HCT116 (cell line): ENCODE measurements at regions not wholly inside any gene's neighbourhood (a gene's known extent, or its start where the extent isn't known, plus 50 kb on each side); places are given as distances from the start of the nearest gene placed in this dataset.

Source experiments
- ATAC-seq: fragments of 200-7000 bp; cut with Tn5 transposase; 2 replicates; pipeline ENCODE4 v1.9.1; 2020; ENCODE audit warnings: mild to moderate bottlenecking, moderate library complexity
- BruUV-seq: library from RNA; stranded (reverse); fragments of 400-500 nt; replicated peaks from 2 replicates; lab custom pipeline; 2021; lab: Mats Ljungman, UMichigan
- CTCF ChIA-PET: fragments of 300-600 bp; sonication (Branson Sonifier 250); formaldehyde crosslinking; loops from one replicate; lab custom pipeline; 2021; ENCODE audit warnings: antibody characterized with exemption; lab: Charles Lee
- POLR2A ChIA-PET: fragments of 300-600, 350-600 bp; sonication (Branson Sonifier 250); formaldehyde crosslinking; loops from one replicate; lab custom pipeline; 2021; ENCODE audit warnings: antibody characterized with exemption; lab: Charles Lee
- RAD21 ChIA-PET, 2 experiments: fragments of 300-600 bp; sonication (Branson Sonifier 250); formaldehyde crosslinking; loops; one replicate each; lab custom pipeline; 2023; ENCODE audit warnings: low total read pairs in 2 of 2; ENCODE audit not compliant: uncharacterized antibody in 2 of 2, unreplicated experiment in 2 of 2, low non-redundant PET in 1 of 2; lab: Charles Lee
- DNase-seq: peaks from one replicate; pipeline ENCODE4 v3.0.0-alpha.2; 2010; ENCODE audit warnings: low read depth, low spot score
- H2AFZ ChIP-seq: fragments of 200-600 bp; shearing (Covaris generic), sonication (generic); 2 replicates; pipeline ENCODE4 v1.6.1; 2017; ENCODE audit warnings: low read depth, mixed run types, mixed read lengths, antibody characterized with exemption, low read length; ENCODE audit not compliant: poor library complexity, severe bottlenecking
- H3K27ac ChIP-seq: 2 replicates; pipeline ENCODE4 v1.5.1; 2012; ENCODE audit warnings: low read depth, low read length
- H3K27me3 ChIP-seq: fragments of 200-600 bp; sonication (generic); 2 replicates; pipeline ENCODE4 v1.6.1; 2016; ENCODE audit warnings: mixed run types, low read length, mixed read lengths; ENCODE audit not compliant: insufficient read depth
- H3K36me3 ChIP-seq, 2 experiments: fragments of 200-500 bp in 1 of 2; fragments of 200-600 bp in 1 of 2; sonication (Bioruptor generic) in 1 of 2; sonication (generic) in 1 of 2; 2 replicates each; pipeline versions ENCODE4 v1.5.1 to v1.6.1; 2014 to 2016; ENCODE audit warnings: low read length in 2 of 2, inconsistent platforms in 1 of 2, mixed read lengths in 1 of 2, mixed run types in 1 of 2; ENCODE audit not compliant: insufficient read depth in 2 of 2, control insufficient read depth in 1 of 2
- H3K4me1 ChIP-seq, 2 experiments: fragments of 200-600 bp in 1 of 2; sonication (generic) in 1 of 2; 2 replicates each; pipeline versions ENCODE4 v1.5.1 to v1.6.1; 2012 to 2017; ENCODE audit warnings: low read length in 2 of 2, inconsistent platforms in 1 of 2, mild to moderate bottlenecking in 1 of 2, mixed read lengths in 1 of 2, mixed run types in 1 of 2, moderate library complexity in 1 of 2; ENCODE audit not compliant: insufficient read depth in 2 of 2, control insufficient read depth in 1 of 2
- H3K4me2 ChIP-seq: fragments of 200-600 bp; sonication (generic); 2 replicates; pipeline ENCODE4 v1.6.1; 2017; ENCODE audit warnings: mixed run types, low read length, mixed read lengths
- H3K4me3 ChIP-seq, 2 experiments: fragments of 200-600 bp in 1 of 2; sonication (generic) in 1 of 2; replicated peaks in 1 of 2; 2 replicates each; pipeline ENCODE4 v1.5.1; 2011 to 2016; ENCODE audit warnings: low read length in 2 of 2, control low read depth in 1 of 2, low read depth in 1 of 2, mild to moderate bottlenecking in 1 of 2, mixed read lengths in 1 of 2, mixed run types in 1 of 2
- H3K79me2 ChIP-seq: fragments of 200-600 bp; sonication (generic); 2 replicates; pipeline ENCODE4 v1.6.1; 2017; ENCODE audit warnings: mild to moderate bottlenecking, mixed run types, low read length, moderate library complexity, mixed read lengths; ENCODE audit not compliant: insufficient read depth
- H3K9ac ChIP-seq: fragments of 200-600 bp; sonication (generic); 2 replicates; pipeline ENCODE4 v1.6.1; 2016; ENCODE audit warnings: low read length, mixed read lengths
- H3K9me2 ChIP-seq: fragments of 200-600 bp; sonication (generic), shearing (Covaris generic); 2 replicates; pipeline ENCODE4 v1.6.1; 2017; ENCODE audit warnings: mixed run types, mild to moderate bottlenecking, moderate library complexity; ENCODE audit not compliant: insufficient read depth
- H3K9me3 ChIP-seq, 2 experiments: fragments of 200-500 bp in 1 of 2; fragments of 200-600 bp in 1 of 2; sonication (Bioruptor generic) in 1 of 2; sonication (generic) in 1 of 2; 2 replicates each; pipeline ENCODE4 v1.6.1; 2014 to 2017; ENCODE audit warnings: low read length in 2 of 2, mixed read lengths in 2 of 2, inconsistent platforms in 1 of 2, low read depth in 1 of 2, mild to moderate bottlenecking in 1 of 2, mixed run types in 1 of 2, moderate library complexity in 1 of 2; ENCODE audit not compliant: control insufficient read depth in 1 of 2, insufficient read depth in 1 of 2
- H4K20me1 ChIP-seq: fragments of 200-600 bp; sonication (generic), shearing (Covaris generic); 2 replicates; pipeline ENCODE4 v1.6.1; 2017; ENCODE audit warnings: mixed run types, mild to moderate bottlenecking, moderate library complexity; ENCODE audit not compliant: insufficient read depth
- ATF3 ChIP-seq: IDR thresholded peaks from 2 replicates; pipeline ENCODE4 v1.6.1; 2012
- CBX3 ChIP-seq: IDR thresholded peaks from 2 replicates; pipeline ENCODE4 v1.6.1; 2012; ENCODE audit warnings: low read depth
- CEBPB ChIP-seq: IDR thresholded peaks from 2 replicates; pipeline ENCODE4 v1.6.1; 2012; ENCODE audit warnings: low read depth
- EGR1 ChIP-seq: IDR thresholded peaks from 2 replicates; pipeline ENCODE4 v1.6.1; 2012; ENCODE audit warnings: low read depth
- EZH2 ChIP-seq: fragments of 200-600 bp; sonication (generic); IDR thresholded peaks from 2 replicates; pipeline ENCODE4 v1.6.1; 2017; ENCODE audit warnings: antibody characterized with exemption, mixed run types
- EZH2phosphoT487 ChIP-seq: fragments of 200-600 bp; IDR thresholded peaks from 2 replicates; pipeline ENCODE4 v1.6.1; 2018; ENCODE audit warnings: antibody characterized with exemption, borderline replicate concordance
- FOSL1 ChIP-seq: IDR thresholded peaks from 2 replicates; pipeline ENCODE4 v1.6.1; 2012; ENCODE audit warnings: low read depth
- JUND ChIP-seq: IDR thresholded peaks from 2 replicates; pipeline ENCODE4 v1.6.1; 2012
- POLR2A ChIP-seq: IDR thresholded peaks from 2 replicates; pipeline ENCODE4 v1.7.0; 2011; ENCODE audit warnings: borderline replicate concordance; ENCODE audit not compliant: insufficient read depth, insufficient read length; ENCODE audit errors: extremely low read depth
- RAD21 ChIP-seq: IDR thresholded peaks from 2 replicates; pipeline ENCODE4 v1.6.1; 2012; ENCODE audit warnings: low read depth, mild to moderate bottlenecking
- SIN3A ChIP-seq: IDR thresholded peaks from 2 replicates; pipeline ENCODE4 v1.6.1; 2012; ENCODE audit warnings: low read depth
- SRF ChIP-seq: IDR thresholded peaks from 2 replicates; pipeline ENCODE4 v1.6.1; 2012; ENCODE audit warnings: low read depth
- TCF7L2 ChIP-seq: IDR thresholded peaks from 2 replicates; pipeline ENCODE4 v1.7.0; 2011; ENCODE audit warnings: borderline replicate concordance, inconsistent platforms; ENCODE audit not compliant: insufficient read depth, insufficient read length; ENCODE audit errors: extremely low read depth
- ZFX ChIP-seq: fragments of 450-650 bp; IDR thresholded peaks from 2 replicates; pipeline ENCODE4 v1.6.1; 2017
- ZNF274 ChIP-seq: fragments of 200-500 bp; sonication (Bioruptor generic); IDR thresholded peaks from 2 replicates; pipeline ENCODE4 v1.6.1; 2014; ENCODE audit warnings: mild to moderate bottlenecking, low read depth, low read length, inconsistent platforms
- intact Hi-C: fragments of 100-400 bp; cut with micrococcal nuclease; formaldehyde crosslinking; loops from 2 replicates; pipeline ENCODE4 v1.10.0; 2022
- TF ChIP-seq, protein P1 (sequence below): IDR thresholded peaks from 2 replicates; pipeline ENCODE4 v1.6.1; 2012; ENCODE audit warnings: low read depth
- TF ChIP-seq, protein P2 (sequence below): IDR thresholded peaks from 2 replicates; pipeline ENCODE4 v1.6.1; 2011; ENCODE audit warnings: mild to moderate bottlenecking, low read length, moderate library complexity; ENCODE audit not compliant: insufficient replicate concordance; ENCODE audit errors: extremely low read depth

- CTCF ChIA-PET = no interaction called here
- no peaks in the 10 kb centered on the region for H3K36me3 ChIP-seq
- POLR2A ChIA-PET = no interaction called here
- no TSS peak for BruUV-seq
- H4K20me1 ChIP-seq = no peaks in the 10 kb centered on the region
- no peak for TF ChIP-seq CEBPB
- TF ChIP-seq TCF7L2 = no peak
- TF ChIP-seq CBX3 = no peak
- no peak for TF ChIP-seq FOSL1
- no peak for TF ChIP-seq SIN3A
- no peak for TF ChIP-seq ATF3
- no peak for TF ChIP-seq POLR2A
- no peak for TF ChIP-seq JUND
- TF ChIP-seq SRF = no peak
- no peak for TF ChIP-seq ZFX
- TF ChIP-seq, protein P1, sequence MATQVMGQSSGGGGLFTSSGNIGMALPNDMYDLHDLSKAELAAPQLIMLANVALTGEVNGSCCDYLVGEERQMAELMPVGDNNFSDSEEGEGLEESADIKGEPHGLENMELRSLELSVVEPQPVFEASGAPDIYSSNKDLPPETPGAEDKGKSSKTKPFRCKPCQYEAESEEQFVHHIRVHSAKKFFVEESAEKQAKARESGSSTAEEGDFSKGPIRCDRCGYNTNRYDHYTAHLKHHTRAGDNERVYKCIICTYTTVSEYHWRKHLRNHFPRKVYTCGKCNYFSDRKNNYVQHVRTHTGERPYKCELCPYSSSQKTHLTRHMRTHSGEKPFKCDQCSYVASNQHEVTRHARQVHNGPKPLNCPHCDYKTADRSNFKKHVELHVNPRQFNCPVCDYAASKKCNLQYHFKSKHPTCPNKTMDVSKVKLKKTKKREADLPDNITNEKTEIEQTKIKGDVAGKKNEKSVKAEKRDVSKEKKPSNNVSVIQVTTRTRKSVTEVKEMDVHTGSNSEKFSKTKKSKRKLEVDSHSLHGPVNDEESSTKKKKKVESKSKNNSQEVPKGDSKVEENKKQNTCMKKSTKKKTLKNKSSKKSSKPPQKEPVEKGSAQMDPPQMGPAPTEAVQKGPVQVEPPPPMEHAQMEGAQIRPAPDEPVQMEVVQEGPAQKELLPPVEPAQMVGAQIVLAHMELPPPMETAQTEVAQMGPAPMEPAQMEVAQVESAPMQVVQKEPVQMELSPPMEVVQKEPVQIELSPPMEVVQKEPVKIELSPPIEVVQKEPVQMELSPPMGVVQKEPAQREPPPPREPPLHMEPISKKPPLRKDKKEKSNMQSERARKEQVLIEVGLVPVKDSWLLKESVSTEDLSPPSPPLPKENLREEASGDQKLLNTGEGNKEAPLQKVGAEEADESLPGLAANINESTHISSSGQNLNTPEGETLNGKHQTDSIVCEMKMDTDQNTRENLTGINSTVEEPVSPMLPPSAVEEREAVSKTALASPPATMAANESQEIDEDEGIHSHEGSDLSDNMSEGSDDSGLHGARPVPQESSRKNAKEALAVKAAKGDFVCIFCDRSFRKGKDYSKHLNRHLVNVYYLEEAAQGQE = no peak
- TF ChIP-seq ZNF274 = no peak
- TF ChIP-seq, protein P2, sequence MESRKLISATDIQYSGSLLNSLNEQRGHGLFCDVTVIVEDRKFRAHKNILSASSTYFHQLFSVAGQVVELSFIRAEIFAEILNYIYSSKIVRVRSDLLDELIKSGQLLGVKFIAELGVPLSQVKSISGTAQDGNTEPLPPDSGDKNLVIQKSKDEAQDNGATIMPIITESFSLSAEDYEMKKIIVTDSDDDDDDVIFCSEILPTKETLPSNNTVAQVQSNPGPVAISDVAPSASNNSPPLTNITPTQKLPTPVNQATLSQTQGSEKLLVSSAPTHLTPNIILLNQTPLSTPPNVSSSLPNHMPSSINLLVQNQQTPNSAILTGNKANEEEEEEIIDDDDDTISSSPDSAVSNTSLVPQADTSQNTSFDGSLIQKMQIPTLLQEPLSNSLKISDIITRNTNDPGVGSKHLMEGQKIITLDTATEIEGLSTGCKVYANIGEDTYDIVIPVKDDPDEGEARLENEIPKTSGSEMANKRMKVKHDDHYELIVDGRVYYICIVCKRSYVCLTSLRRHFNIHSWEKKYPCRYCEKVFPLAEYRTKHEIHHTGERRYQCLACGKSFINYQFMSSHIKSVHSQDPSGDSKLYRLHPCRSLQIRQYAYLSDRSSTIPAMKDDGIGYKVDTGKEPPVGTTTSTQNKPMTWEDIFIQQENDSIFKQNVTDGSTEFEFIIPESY = no peak
- TF ChIP-seq EGR1 = no peak
- TF ChIP-seq RAD21 = no peak
- no peak for TF ChIP-seq EZH2phosphoT487
- no peak for TF ChIP-seq EZH2
- TF ChIP-seq, all 23 proteins: peak for 0
- Histone ChIP-seq H3K9me2 (no peaks in the 10 kb centered on the region), H3K4me1 (no peaks in the 10 kb centered on the region), H3K9ac (no peak overlapping the region), H3K79me2 (no peaks in the 10 kb centered on the region), H3K27me3 (no peaks in the 10 kb centered on the region), H2AFZ (no peak overlapping the region), H3K4me2 (no peak overlapping the region), H3K9me3 (no peaks in the 10 kb centered on the region), H3K27ac (no peak overlapping the region), H3K4me3 (no peak overlapping the region)
- RAD21 ChIA-PET = no interaction called here
- intact Hi-C loops = no loop called here
- ATAC-seq (no peak), DNase-seq (no peak)
Measured at GRCh38 chr7:148950806-148951205, 66.7 kb upstream of the EZH2 start.
